K562 (cell line): ENCODE measurements at regions not wholly inside any gene's neighbourhood (a gene's known extent, or its start where the extent isn't known, plus 50 kb on each side); places are given as distances from the start of the nearest gene placed in this dataset.

ENCODE experiments used
- ATAC-seq: fragments of 200-7000 bp; cut with Tn5 transposase; 3 replicates; pipeline ENCODE4 v1.9.1; 2020; ENCODE audit warnings: moderate library complexity
- BruUV-seq: library from RNA; stranded (reverse); fragments of 400-500 nt; replicated peaks from 2 replicates; lab custom pipeline; 2021; lab: Mats Ljungman, UMichigan
- CTCF ChIA-PET: fragments of 300-600 bp; formaldehyde crosslinking; extraction: SDS; loops from one replicate; lab custom pipeline; 2021; ENCODE audit warnings: low intra/inter-chr PET ratio; lab: Yijun Ruan, JAX
- POLR2A ChIA-PET: fragments of 300-600, 350-650 bp; sonication (Branson Sonifier 250); formaldehyde crosslinking; extraction: SDS; loops from one replicate; lab custom pipeline; 2021; ENCODE audit warnings: antibody characterized with exemption, inconsistent platforms; lab: Yijun Ruan, JAX
- DNase-seq, 4 experiments: peaks; one replicate each; pipeline versions ENCODE4 v3.0.0 to v3.0.0-alpha.2; 2011 to 2018; ENCODE audit warnings: low spot score in 3 of 4, mixed read lengths in 3 of 4; ENCODE audit errors: extremely low read depth in 1 of 4
- FAIRE-seq: peaks from 2 replicates; lab custom pipeline; 2011; peaks lifted over from hg19 to GRCh38; lab: Jason Lieb, UNC
- H2AFZ ChIP-seq: 2 replicates; pipeline ENCODE4 v1.6.0; 2011; ENCODE audit warnings: low read depth, low read length, control low read depth, inconsistent platforms
- H3K27ac ChIP-seq: fragments of 200-600 bp; 3 replicates; pipeline ENCODE4 v1.8.0; 2011; ENCODE audit warnings: low read depth, mild to moderate bottlenecking, control low read depth, inconsistent platforms, low read length, moderate library complexity, mixed read lengths; ENCODE audit errors: extremely low read depth
- H3K27me3 ChIP-seq, 2 experiments: fragments of 300-600 bp in 1 of 2; 2 replicates in 1 of 2; 3 replicates in 1 of 2; pipeline versions ENCODE4 v1.6.0 to v1.8.0; 2011; ENCODE audit warnings: inconsistent platforms in 2 of 2, low read length in 2 of 2, mild to moderate bottlenecking in 1 of 2, mixed read lengths in 1 of 2, moderate library complexity in 1 of 2; ENCODE audit not compliant: control insufficient read depth in 2 of 2, insufficient read depth in 2 of 2
- H3K36me3 ChIP-seq: fragments of 300-600 bp; 3 replicates; pipeline ENCODE4 v1.8.0; 2011; ENCODE audit warnings: mild to moderate bottlenecking, low read length, inconsistent platforms; ENCODE audit not compliant: control insufficient read depth, insufficient read depth
- H3K4me1 ChIP-seq, 2 experiments: fragments of 200-600 bp in 1 of 2; replicated peaks in 1 of 2; 2 replicates in 1 of 2; 3 replicates in 1 of 2; pipeline versions ENCODE4 v1.5.1 to v1.8.0; 2011; ENCODE audit warnings: inconsistent platforms in 2 of 2, low read length in 2 of 2, mild to moderate bottlenecking in 1 of 2, mixed read lengths in 1 of 2, moderate library complexity in 1 of 2; ENCODE audit not compliant: control insufficient read depth in 2 of 2, insufficient read depth in 2 of 2
- H3K4me2 ChIP-seq: 2 replicates; pipeline ENCODE4 v1.6.1; 2011; ENCODE audit warnings: low read length, control low read depth, inconsistent platforms, mixed read lengths; ENCODE audit not compliant: insufficient read depth
- H3K4me3 ChIP-seq: fragments of 200-600 bp; sonication (generic), shearing (Covaris generic); 2 replicates; pipeline ENCODE4 v1.5.1; 2016; ENCODE audit warnings: control low read depth, inconsistent platforms
- H3K79me2 ChIP-seq: fragments of 200-600 bp; 3 replicates; pipeline ENCODE4 v1.8.0; 2011; ENCODE audit warnings: low read length, inconsistent platforms; ENCODE audit not compliant: control insufficient read depth, insufficient read depth
- H3K9ac ChIP-seq, 2 experiments: 2 replicates each; pipeline versions ENCODE4 v1.6.0 to v1.6.1; 2011; ENCODE audit warnings: low read depth in 2 of 2, low read length in 2 of 2, control low read depth in 1 of 2, inconsistent platforms in 1 of 2, mild to moderate bottlenecking in 1 of 2, mixed read lengths in 1 of 2; ENCODE audit not compliant: insufficient read depth in 1 of 2
- H3K9me1 ChIP-seq: one replicate; pipeline ENCODE4 v1.6.0; 2011; ENCODE audit warnings: inconsistent platforms, mild to moderate bottlenecking, low read length, moderate library complexity; ENCODE audit not compliant: control insufficient read depth, insufficient read depth
- H3K9me3 ChIP-seq: replicated peaks from 2 replicates; pipeline ENCODE4 v1.5.1; 2011; ENCODE audit warnings: low read depth, low read length, inconsistent platforms; ENCODE audit not compliant: control insufficient read depth, insufficient read depth
- H4K20me1 ChIP-seq: replicated peaks from 2 replicates; pipeline ENCODE4 v1.6.1; 2011; ENCODE audit warnings: low read length, inconsistent platforms, mixed read lengths; ENCODE audit not compliant: control insufficient read depth, insufficient read depth
- EGR1 ChIP-seq: fragments of 450-650 bp; conservative IDR thresholded peaks from 2 replicates; pipeline ENCODE4 v1.6.1; 2017; ENCODE audit warnings: mild to moderate bottlenecking
- FOXJ3 ChIP-seq: sonication (generic); formaldehyde crosslinking; IDR thresholded peaks from 2 replicates; pipeline ENCODE4 v1.4.0; 2020; ENCODE audit warnings: mild to moderate bottlenecking, missing genetic modification reagents
- NBN ChIP-seq: fragments of 450-650 bp; IDR thresholded peaks from 2 replicates; pipeline ENCODE4 v1.6.1; 2016; ENCODE audit warnings: low read depth, mild to moderate bottlenecking
- NCOA1 ChIP-seq: fragments of 450-650 bp; IDR thresholded peaks from 2 replicates; pipeline ENCODE4 v1.6.1; 2016; ENCODE audit warnings: low read depth
- OTX1 ChIP-seq: fragments of 450-650 bp; formaldehyde crosslinking; IDR thresholded peaks from 2 replicates; pipeline ENCODE4 v1.4.0; 2022; ENCODE audit warnings: mild to moderate bottlenecking
- POLR2H ChIP-seq: IDR thresholded peaks from 2 replicates; pipeline ENCODE4 v1.6.1; 2016; ENCODE audit warnings: missing genetic modification characterization, low read depth, mild to moderate bottlenecking, control low read depth, missing compliant biosample characterization, moderate library complexity
- RUNX1 ChIP-seq: sonication (generic); IDR thresholded peaks from 2 replicates; pipeline ENCODE4 v1.6.1; 2016; ENCODE audit warnings: antibody characterized with exemption, low read depth
- SRSF1 ChIP-seq: fragments of 200-400 bp; formaldehyde crosslinking; IDR thresholded peaks from 2 replicates; pipeline ENCODE4 v1.6.1; 2017; ENCODE audit warnings: mild to moderate bottlenecking, low read depth, low read length, moderate library complexity
- ZBTB7A ChIP-seq: IDR thresholded peaks from 2 replicates; pipeline ENCODE4 v1.6.1; 2011; ENCODE audit warnings: low read depth, mild to moderate bottlenecking, low read length, moderate library complexity, borderline replicate concordance; ENCODE audit not compliant: control insufficient read depth
- ZNF77 ChIP-seq: fragments of 250-450 bp; sonication (Bioruptor Pico); IDR thresholded peaks from 2 replicates; pipeline ENCODE4 v1.5.0; 2020
- WGBS: fragments of 100-300 bp; shearing (Covaris generic); methylation state at CpG from one replicate; pipeline ENCODE4 v1.1.6; 2016; ENCODE audit warnings: low coverage, mixed read lengths; ENCODE audit not compliant: insufficient coverage; ENCODE audit errors: missing lambda C conversion rate; 5-methylcytosine and 5-hydroxymethylcytosine counted together
- in situ Hi-C: fragments of 300-500 bp; cut with MboI; formaldehyde crosslinking; loops from 4 replicates; pipeline ENCODE4 v1.15.0; 2018; ENCODE audit warnings: inconsistent platforms, mixed read lengths
- intact Hi-C: fragments of 100-400 bp; cut with micrococcal nuclease; formaldehyde crosslinking; loops from 2 replicates; pipeline ENCODE4 v1.14.2; 2022
- TF ChIP-seq, protein P1 (sequence below): fragments of 450-650 bp; IDR thresholded peaks from 2 replicates; pipeline ENCODE4 v1.6.1; 2017; ENCODE audit warnings: mild to moderate bottlenecking, moderate library complexity
- TF ChIP-seq, protein P2 (sequence below): fragments of 450-650 bp; IDR thresholded peaks from 2 replicates; pipeline ENCODE4 v1.6.1; 2017; ENCODE audit warnings: antibody characterized with exemption
- TF ChIP-seq, protein P3 (sequence below): fragments of 250-450 bp; sonication (Bioruptor Pico); IDR thresholded peaks from 2 replicates; pipeline ENCODE4 v1.4.0; 2020; ENCODE audit warnings: mild to moderate bottlenecking, moderate library complexity, borderline replicate concordance
- TF ChIP-seq, protein P4 (sequence below): IDR thresholded peaks from 3 replicates; pipeline ENCODE4 v1.6.1; 2011; ENCODE audit warnings: borderline replicate concordance, mild to moderate bottlenecking, moderate library complexity; ENCODE audit not compliant: insufficient read length; ENCODE audit errors: extremely low read depth

DNA sequence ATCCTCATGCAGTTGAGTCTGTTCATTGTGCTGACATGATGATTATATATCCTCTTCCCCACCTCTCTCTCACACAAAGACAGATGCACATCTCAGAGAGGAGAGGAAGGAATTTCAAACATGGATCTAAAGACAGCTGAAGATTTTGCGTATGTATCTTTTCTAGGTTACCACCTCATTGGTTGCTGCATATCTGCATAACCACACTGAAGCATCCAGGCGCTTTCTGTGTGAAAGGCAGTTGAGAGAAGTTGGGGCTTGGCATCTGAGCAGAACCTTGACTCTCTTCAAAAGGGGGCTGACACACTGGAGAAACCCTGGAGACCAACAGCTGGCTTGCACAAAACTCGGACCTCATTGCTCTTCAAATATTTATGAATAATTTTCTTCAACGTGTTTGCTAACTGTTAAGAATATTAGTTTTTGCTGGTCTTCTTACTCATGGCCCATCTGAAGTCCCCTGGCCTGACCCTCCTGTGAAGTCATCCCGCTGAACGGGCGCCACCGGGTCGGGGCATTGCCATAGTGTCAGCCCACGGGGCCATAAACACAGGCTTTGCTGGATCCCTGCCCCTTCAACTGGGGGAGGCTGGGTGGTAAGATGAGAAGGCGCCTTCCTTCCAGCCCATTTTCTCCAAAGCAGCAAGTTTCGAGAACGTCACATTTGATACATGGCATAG, 593.2 kb upstream of the CLINT1 start:
- FAIRE-seq (no peak), ATAC-seq (no peak), DNase-seq (no peak)
- Histone ChIP-seq H2AFZ (no peak overlapping the region), H4K20me1 (no peaks in the 10 kb centered on the region), H3K4me2 (no peak overlapping the region), H3K9ac (no peak overlapping the region), H3K79me2 (no peaks in the 10 kb centered on the region), H3K9me1 (no peaks in the 10 kb centered on the region), H3K4me3 (no peak overlapping the region), H3K27me3 (no peaks in the 10 kb centered on the region), H3K36me3 (no peaks in the 10 kb centered on the region), H3K9me3 (no peaks in the 10 kb centered on the region), H3K4me1 (no peaks in the 10 kb centered on the region), H3K27ac (no peak overlapping the region)
- WGBS, result under 1% methylated on average over 13 of the region's 13 CpGs
- intact Hi-C loops, result no loop called here
- ChIA-PET CTCF (no interaction called here), POLR2A (no interaction called here)
- in situ Hi-C loops, result no loop called here
- BruUV-seq, result no TSS peak
- TF ChIP-seq EGR1, result no peak
- no peak for TF ChIP-seq FOXJ3 (CRISPR knock-in tag)
- TF ChIP-seq, protein P1, sequence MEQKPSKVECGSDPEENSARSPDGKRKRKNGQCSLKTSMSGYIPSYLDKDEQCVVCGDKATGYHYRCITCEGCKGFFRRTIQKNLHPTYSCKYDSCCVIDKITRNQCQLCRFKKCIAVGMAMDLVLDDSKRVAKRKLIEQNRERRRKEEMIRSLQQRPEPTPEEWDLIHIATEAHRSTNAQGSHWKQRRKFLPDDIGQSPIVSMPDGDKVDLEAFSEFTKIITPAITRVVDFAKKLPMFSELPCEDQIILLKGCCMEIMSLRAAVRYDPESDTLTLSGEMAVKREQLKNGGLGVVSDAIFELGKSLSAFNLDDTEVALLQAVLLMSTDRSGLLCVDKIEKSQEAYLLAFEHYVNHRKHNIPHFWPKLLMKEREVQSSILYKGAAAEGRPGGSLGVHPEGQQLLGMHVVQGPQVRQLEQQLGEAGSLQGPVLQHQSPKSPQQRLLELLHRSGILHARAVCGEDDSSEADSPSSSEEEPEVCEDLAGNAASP, result no peak
- no peak for TF ChIP-seq RUNX1
- TF ChIP-seq NBN, result no peak
- TF ChIP-seq NCOA1, result no peak
- no peak for TF ChIP-seq ZBTB7A
- TF ChIP-seq, protein P2, sequence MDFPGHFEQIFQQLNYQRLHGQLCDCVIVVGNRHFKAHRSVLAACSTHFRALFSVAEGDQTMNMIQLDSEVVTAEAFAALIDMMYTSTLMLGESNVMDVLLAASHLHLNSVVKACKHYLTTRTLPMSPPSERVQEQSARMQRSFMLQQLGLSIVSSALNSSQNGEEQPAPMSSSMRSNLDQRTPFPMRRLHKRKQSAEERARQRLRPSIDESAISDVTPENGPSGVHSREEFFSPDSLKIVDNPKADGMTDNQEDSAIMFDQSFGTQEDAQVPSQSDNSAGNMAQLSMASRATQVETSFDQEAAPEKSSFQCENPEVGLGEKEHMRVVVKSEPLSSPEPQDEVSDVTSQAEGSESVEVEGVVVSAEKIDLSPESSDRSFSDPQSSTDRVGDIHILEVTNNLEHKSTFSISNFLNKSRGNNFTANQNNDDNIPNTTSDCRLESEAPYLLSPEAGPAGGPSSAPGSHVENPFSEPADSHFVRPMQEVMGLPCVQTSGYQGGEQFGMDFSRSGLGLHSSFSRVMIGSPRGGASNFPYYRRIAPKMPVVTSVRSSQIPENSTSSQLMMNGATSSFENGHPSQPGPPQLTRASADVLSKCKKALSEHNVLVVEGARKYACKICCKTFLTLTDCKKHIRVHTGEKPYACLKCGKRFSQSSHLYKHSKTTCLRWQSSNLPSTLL, result no peak
- TF ChIP-seq, protein P3, sequence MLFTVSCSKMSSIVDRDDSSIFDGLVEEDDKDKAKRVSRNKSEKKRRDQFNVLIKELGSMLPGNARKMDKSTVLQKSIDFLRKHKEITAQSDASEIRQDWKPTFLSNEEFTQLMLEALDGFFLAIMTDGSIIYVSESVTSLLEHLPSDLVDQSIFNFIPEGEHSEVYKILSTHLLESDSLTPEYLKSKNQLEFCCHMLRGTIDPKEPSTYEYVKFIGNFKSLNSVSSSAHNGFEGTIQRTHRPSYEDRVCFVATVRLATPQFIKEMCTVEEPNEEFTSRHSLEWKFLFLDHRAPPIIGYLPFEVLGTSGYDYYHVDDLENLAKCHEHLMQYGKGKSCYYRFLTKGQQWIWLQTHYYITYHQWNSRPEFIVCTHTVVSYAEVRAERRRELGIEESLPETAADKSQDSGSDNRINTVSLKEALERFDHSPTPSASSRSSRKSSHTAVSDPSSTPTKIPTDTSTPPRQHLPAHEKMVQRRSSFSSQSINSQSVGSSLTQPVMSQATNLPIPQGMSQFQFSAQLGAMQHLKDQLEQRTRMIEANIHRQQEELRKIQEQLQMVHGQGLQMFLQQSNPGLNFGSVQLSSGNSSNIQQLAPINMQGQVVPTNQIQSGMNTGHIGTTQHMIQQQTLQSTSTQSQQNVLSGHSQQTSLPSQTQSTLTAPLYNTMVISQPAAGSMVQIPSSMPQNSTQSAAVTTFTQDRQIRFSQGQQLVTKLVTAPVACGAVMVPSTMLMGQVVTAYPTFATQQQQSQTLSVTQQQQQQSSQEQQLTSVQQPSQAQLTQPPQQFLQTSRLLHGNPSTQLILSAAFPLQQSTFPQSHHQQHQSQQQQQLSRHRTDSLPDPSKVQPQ, result no peak
- no peak for TF ChIP-seq ZNF77
- no peak for TF ChIP-seq SRSF1
- TF ChIP-seq OTX1, result no peak
- TF ChIP-seq, protein P4, sequence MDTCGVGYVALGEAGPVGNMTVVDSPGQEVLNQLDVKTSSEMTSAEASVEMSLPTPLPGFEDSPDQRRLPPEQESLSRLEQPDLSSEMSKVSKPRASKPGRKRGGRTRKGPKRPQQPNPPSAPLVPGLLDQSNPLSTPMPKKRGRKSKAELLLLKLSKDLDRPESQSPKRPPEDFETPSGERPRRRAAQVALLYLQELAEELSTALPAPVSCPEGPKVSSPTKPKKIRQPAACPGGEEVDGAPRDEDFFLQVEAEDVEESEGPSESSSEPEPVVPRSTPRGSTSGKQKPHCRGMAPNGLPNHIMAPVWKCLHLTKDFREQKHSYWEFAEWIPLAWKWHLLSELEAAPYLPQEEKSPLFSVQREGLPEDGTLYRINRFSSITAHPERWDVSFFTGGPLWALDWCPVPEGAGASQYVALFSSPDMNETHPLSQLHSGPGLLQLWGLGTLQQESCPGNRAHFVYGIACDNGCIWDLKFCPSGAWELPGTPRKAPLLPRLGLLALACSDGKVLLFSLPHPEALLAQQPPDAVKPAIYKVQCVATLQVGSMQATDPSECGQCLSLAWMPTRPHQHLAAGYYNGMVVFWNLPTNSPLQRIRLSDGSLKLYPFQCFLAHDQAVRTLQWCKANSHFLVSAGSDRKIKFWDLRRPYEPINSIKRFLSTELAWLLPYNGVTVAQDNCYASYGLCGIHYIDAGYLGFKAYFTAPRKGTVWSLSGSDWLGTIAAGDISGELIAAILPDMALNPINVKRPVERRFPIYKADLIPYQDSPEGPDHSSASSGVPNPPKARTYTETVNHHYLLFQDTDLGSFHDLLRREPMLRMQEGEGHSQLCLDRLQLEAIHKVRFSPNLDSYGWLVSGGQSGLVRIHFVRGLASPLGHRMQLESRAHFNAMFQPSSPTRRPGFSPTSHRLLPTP, result no peak
- no peak for TF ChIP-seq POLR2H (tag)
